Suppressor macrophage treated with lipopolysaccharide for 1 hour (primary cell): ENCODE measurements at regions not wholly inside any gene's neighbourhood (a gene's known extent, or its start where the extent isn't known, plus 50 kb on each side); places are given as distances from the start of the nearest gene placed in this dataset.
"Not testable (repeated sequence)": the region's sequence is repeated elsewhere in the genome, so short reads cannot be mapped to it uniquely, and the experiment has no call there.

Source experiments
- DNase-seq, 3 donors: peaks; one replicate each; pipeline ENCODE4 v3.0.0-alpha.2; 2020 to 2022

DNA sequence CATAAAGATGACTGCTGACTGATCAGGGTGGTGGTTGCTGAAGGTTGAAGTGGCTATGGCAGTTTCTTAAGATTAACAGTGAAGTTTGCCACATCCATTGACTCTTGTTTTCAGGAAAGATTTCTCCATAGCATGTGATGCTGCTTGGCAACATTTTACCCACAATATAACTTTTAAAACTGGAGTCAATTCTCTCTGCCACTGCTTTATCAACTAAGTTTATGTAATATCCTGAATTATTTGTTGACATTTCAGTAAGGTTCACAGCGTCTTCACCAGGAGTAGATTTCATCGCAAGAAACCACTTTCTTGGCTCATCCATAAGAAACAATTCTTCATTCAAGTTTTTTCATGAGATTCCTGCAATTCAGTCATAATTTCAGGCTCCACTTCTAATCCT lies 166.5 kb upstream of the SPRY1 start:
- DNase-seq, result no peak

DNA sequence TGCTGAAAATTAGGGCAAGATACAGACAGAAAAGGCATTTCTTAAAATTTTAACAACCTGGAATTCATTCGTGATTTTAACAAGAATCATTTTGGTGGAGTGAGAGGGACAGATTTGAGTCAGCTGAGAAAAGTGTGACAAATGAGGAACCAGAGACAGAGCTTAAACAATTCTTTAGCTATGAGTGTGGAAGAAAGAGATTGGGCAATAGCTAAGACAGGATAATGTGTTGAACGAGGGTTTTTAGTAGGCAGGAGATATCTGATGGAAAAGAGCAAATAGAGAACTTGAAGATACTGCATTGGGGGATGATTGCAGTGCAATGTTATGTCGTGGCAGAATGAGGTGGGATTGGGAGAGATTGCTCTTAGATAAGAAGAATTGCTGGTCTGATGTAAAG lies 164.2 kb upstream of the SPRY1 start:
- DNase-seq, result peak; percentile 40 to 77 (median 64)

DNA sequence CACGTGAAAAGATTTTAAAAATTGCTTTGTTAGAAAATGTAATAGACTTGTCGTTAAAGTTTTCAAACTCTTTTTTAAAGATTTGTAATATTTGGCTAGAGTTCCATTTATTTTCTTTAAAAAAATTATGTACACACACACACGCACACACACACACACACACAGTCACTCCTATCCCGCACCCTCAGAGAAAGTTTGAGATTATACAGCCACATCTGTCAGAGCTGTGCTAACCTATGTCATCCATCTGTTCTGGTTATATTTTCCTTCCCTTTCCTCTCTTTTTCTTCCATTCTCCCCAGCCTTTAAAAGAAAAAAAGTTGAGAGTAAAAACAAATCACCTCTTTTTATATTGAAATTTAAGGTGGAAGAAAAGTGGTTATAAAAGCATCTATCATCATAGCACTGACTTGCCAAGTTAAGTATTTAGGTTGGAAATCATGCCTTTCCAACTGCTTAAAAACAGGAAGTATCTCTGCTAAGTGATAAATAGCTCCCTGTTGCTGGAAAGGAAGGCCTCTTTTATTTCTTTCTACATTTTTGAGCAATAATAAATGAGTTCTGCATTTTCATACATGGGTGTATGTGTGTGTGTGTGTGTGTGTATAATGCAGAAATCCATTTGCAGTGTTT lies 163.3 kb upstream of the SPRY1 start:
- DNase-seq, result peak; percentile 39 to 63 (median 62)

DNA sequence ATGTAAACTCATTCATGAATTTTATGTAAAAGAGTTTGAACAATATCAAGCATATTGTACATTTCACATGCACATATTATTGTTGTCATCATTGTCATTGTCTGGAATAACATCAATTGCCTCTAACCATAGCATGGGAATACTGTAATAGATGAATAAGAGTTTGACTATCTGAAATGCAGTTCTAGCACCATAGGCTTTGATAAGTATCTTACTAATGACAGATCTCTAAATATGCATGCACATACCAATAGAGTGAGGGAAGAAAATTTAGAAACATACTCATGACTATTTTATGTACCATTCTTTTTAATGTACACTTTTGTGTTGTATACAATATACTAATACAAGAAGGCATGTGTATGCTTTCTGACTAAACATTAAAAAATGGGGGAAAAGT lies 161.6 kb upstream of the SPRY1 start:
- DNase-seq, result no peak

DNA sequence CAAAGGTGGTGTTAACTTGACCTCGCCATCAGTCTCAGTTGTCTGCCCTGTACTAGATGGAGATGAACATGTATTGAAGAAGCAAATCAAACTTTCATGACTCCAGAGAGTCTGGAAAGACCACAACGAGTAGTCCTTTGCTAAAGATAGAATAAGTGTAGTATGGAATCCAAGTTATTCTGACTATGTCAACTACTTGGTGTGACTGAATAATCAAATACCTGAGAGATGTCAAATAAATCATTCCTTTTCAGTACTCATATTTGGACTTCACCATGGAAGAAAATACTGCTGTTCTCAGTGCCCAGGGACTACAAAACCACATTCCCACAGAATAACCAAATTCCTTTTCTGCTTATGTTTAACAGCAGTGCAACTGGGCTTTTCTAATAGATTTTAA lies 161.2 kb upstream of the SPRY1 start:
- no peak for DNase-seq

DNA sequence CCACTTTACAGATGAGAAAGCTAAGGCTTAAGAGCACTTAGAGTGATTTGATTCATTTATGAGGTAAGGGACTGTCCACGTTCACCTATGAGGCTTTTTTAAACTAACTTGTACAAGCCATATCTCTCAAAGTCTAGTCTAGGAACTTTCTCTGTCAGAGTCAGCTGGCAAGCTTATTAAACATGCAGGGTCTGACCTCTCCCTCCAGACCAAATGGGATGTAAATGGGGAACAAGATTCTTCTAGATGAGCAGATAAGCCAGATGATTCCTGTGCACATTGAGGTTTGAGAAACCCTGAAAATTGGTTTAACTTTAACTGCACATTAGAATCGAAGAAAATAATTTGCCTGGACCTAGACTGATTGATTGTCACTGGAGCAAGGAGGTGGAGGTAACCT lies 160.0 kb upstream of the SPRY1 start:
- no peak for DNase-seq

DNA sequence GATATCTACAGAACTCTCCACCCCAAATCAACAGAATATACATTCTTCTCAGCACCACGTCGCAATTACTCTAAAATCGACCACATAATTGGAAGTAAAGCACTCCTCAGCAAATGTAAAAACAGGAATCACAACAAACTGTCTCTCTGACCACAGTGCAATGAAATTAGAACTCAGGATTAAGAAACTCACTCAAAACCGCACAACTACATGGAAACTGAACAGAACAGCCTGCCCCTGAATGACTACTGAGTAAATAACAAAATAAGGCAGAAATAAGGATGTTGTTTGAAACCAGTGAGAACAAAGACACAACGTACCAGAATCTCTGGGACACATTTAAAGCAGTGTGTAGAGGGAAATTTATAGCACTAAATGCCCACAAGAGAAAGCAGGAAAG lies 156.3 kb upstream of the SPRY1 start:
- peak in 1 of 3 donors; percentile 20 for DNase-seq

DNA sequence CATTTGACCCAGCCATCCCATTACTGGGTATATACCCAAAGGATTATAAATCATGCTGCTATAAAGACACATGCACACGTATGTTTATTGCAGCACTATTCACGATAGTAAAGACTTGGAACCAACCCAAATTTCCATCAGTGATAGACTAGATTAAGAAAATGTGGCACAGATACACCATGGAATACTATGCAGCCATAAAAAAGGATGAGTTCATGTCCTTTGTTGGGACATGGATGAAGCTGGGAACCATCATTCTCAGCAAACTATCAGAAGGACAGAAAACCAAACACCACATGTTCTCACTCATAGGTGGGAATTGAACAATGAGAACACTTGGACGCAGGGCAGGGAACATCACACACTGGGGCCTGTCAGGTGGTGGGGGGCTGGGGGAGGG lies 153.4 kb upstream of the SPRY1 start:
- DNase-seq, result not testable (repeated sequence)

DNA sequence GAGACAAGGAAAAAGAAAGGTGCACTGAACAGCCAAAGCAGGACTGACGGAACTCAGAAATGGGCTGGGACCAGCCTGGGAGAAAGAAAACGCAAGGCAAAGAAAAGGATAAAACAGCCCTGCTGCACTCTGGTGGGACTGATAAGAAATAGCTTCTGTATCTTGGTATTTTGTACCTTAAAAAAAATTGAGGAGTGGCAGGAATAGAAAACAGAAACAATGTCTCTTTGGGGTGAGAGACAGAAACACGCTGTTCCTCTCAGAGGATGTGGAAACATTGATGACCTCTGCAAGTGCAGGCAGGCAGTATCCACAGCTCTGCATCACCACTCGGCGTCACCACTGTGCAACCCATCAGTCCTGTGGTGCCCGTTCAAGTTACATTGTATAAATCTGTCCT lies 152.5 kb upstream of the SPRY1 start:
- peak in 2 of 3 donors; percentile 37 to 39 for DNase-seq

DNA sequence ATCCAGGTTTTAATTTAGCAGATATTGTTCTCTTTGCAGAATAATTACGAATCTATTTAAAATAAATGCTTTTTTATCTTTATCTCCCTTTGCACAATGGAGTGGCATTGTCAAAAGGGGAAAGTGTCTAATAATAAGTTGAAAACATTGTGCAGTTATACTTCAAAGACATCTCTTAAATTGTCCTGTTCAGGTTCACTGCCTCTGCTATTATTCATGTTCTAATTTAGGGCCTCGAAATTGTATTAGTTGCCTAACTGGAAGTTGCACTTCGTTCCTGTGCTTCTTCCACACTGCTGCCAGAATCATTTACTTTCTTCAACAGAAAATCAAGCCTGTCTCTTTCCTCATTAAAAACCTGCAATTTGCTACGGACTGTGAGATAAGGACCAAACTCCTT lies 150.5 kb upstream of the SPRY1 start:
- no peak for DNase-seq

DNA sequence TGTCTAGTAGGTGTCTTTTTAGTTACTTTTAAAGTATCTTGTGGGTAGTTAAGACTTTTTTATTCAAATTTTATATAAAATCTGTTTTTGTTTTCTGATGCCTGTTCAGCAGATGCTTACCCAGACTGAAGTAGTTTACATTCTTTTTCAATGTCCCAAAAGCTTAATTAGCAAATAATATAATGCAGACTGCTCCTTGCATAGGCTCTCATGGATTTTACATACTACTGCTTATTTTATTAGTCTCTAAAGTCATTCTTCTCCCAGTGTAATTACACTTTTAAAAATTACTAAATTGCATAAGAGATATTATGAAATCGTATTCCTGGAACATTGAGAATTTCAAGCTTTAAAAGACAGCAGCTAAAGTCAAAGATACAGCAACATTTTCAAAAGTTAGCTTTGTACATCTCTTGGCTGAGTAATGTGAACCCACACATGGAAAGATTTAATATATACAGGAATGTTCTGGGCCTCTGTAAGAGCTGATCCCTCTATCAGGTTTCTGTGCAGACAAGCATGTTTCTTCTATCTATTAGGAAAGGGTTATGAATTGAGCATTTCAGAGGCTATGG lies 148.4 kb upstream of the SPRY1 start:
- peak in 1 of 3 donors; percentile 24 for DNase-seq

DNA sequence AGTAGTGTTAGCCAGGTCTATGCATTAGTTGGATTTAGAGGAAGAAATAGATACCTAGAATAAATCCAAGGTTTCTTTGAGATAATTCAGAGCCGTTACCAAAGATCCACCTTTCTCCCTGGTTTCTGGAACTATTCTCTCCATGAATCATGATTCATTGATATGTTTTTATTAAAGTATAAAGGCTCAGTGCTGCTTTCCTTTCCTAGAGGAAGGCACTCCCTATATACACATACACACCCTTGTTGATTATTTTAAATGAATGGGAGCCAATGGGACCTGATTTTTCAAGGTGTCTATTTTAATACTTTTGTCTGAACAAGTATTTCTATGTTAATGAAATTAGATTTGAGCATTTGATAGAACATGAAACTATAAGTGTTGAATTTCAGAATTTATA lies 146.8 kb upstream of the SPRY1 start:
- no peak for DNase-seq

DNA sequence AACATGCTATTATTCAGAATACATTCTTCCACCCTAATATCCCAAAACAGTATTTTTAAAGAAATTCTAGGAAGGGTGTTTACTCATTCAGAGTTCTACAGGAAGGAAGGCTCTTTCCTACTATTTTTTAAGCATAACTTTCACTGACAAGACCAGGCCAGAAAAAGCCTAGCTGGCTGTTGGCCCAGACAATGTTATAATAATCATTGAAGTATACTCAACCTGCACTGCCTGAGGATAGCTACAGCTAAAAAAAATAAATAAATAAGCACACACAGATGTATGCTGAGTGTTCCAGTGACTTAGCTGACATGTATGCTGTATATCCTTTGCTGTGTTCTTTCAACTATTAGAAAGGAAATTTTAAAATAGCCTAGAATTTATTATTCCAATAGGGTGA lies 145.8 kb upstream of the SPRY1 start:
- DNase-seq, result no peak

DNA sequence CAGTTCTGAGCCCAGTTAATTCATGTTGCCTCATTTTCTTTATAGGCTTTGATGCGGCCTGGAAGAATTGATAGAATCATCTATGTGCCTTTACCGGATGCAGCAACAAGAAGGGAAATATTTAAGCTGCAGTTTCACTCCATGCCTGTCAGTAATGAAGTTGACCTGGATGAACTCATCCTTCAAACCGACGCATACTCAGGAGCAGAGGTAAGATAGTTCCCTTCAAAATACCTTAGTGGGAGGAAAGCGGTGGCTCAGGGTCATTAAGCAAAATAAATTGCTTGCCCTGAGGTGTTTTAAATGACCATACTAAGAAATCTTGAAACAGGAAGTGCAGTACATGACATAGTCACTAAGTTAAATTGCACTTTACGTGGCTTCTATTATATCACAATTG lies 140.6 kb upstream of the SPRY1 start:
- no peak for DNase-seq

DNA sequence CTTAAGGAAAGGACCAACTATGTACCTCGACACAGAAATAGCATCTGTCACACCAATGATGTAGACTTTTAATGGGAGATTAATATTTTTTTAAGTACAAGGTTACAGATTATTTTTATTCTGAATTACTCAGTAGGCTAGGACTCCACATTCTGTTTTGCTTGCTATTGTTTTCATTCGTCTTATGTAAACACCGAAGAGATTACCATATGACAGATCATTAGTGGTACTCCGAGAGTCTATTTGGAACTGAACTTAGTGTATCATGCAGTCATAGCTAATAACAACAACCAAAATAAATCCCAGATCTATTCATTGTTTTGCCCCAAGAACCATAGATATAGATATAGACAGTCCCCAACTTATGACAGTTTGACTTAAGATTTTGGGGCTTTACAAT lies 139.7 kb upstream of the SPRY1 start:
- DNase-seq, result no peak

DNA sequence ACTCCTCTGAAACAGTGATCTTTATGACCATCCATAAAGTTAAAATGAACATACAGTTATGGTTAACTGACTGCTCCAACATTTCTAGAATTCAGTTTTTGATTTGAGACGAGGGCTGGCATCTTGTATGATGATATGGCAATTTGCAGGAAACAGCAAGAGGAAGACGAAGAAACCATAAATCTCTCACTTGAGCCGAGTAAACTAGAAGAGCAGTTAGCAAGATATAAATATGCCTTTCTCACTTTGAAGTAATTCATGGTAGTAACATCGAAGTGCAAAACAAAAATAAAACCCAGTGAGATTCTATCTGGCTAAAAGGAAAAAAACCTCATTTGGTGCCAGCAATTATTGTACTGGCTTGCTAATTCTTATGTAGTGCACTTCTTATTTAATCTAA lies 139.0 kb upstream of the SPRY1 start:
- DNase-seq, result no peak

DNA sequence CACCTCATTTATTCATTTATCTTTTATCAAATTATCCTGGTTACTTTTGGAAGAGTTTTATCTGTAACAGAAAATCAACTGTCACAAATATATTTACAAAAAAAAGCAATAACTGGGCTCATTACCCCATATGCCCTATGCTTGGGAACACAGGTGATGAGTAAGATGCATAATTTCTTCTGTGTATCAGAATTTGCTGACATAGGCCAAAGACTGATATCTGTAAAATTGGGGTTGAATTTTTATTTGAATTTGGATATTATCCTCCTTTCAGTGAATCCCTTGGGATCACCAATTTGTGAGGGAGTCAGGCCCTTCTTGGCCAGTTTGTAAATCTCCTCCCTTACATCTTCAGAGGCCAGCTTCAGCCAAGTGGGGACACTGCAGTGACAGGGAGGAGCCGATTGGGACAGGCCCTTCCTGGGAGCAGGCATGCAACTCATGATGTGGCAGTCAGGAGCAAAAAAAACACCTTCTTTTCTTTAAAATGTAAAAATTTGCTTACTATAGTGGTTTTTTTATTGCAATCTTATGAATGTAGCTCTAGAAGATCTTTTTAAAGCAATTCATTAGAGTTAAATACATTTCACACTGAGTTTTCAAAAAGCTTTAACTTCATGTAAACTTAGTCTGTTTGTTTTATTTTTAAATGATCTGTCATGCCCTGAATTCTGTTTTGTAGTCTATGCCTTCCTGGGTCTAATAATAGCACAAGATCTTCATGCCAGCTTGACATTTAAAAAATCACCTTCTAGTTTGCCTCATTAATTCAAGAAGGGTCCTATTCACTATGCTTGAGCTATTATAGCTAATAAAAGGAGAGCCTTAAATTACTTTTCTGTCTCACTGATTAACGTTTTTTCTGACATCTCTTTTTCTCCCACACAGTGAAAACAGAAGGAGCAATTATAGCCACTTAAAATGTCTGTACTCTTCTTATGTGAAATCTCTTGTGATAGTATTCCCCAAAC lies 136.6 kb upstream of the SPRY1 start:
- peak in 1 of 3 donors; percentile 8 for DNase-seq

DNA sequence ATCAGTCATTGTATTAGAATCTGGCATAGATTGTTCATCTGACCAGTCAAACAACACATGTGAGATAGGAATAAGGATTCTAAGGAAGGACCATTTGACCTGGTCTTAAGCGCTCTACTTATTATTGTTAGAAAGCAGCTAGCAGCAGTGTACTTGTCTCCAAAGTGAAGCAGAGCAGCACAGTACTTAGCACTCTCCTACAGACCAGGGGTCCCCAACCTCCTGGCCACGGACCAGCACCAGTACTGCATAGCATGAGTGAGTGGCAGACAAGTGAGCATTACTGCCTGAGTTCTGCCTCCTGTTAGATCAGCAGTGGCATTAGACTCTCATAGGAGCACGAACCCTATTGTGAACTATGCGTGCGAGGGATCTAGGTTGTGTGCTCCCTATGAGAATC lies 135.9 kb upstream of the SPRY1 start:
- DNase-seq, result peak in 1 of 3 donors; percentile 1

DNA sequence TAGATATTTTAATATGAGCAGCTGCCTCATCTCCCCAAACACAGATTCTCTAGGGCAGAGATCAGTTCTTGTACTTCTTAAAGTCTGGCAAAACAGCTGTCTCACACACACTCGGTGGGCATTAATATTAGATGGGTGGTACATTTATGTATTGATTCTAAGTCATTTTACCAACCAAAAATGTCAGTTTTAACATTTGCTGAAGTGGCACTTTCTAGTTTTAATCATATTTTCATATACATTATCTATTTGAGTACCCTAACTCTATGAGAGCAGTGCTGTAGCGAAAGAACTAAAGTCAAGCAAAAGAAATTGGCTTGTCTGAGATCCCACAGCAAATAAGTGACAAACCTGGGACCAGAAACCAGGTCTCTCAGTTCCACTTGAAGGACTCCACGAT lies 134.5 kb upstream of the SPRY1 start:
- DNase-seq, result peak in 1 of 3 donors; percentile 11

DNA sequence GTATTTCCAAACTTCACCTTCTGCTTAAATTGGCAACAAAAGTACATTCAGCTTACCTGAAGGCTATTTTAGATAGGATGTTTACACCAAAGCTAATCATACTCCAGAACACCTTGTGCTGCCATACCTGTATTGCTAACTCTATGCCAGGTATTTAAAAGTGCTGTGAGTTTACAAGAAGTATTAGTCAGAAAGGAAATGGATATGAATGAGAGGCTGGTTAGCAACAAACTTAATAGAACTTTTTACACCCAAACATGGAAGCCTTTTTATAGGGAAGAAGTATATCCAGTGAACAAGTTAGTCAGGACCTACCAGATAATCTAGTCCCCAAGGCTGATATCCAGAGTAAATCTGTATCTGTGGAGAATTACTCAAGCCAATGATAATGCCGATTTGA lies 131.2 kb upstream of the SPRY1 start:
- peak in 1 of 3 donors; percentile 13 for DNase-seq

DNA sequence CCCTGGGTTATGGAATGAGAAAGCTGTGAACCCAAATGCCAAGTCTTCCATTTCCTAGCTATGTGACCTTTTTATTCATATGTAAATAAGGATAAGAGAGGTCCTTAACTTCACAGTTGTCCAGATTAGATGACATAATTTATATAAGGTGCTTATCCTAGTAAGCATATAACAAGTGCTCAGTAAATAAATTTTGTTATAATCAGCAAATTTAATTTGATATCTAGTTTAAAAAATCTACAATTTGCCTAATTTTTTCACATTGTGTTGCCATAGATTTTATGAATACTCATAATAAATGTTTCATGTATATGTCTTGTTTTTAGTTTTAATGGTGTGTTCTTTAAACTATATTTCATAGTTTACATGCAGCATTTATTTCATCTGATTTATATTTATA lies 130.4 kb upstream of the SPRY1 start:
- DNase-seq, result no peak

DNA sequence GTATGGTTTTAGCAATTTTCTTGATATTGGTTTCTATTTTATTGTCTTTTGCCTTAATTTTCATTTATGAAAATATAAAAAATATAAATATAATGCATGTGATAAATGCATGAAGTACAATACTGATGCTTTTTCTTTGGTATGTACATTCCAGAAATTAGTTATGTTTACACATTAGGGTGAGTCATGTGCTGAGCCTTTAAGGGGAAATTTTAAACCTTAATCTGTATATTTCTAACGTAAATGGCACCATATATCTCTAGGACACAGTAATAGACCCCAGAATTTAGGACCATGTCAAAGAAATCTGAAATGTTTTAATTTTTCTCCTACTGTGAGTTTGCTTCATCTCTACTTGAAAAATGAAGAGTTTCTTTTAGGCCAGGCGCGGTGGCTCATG lies 117.8 kb upstream of the SPRY1 start:
- DNase-seq, result no peak

DNA sequence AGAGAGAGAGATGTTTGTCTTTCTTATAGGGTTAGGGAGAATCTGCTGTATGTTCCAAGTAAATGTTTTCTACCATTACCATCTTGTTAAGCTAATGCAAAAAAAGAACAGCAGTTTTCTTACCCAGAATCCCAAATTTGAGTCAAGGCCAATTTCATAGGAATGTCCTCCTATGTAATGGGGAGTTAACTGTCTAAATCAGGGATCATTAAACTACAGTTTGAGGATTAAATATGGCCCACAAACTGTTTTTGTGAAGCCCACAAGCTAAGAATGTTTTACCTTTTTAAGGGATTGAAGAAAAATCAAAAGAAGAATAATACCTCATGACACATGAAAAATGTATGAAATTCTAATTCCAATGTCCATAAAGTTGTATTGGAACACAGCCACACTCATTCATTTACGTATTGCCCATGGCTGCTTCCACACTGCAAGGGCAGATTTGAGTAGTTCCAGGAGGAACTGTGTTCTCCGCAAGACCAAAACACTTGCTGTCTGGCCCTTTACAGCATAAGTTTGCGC lies 113.2 kb upstream of the SPRY1 start:
- DNase-seq, result no peak

DNA sequence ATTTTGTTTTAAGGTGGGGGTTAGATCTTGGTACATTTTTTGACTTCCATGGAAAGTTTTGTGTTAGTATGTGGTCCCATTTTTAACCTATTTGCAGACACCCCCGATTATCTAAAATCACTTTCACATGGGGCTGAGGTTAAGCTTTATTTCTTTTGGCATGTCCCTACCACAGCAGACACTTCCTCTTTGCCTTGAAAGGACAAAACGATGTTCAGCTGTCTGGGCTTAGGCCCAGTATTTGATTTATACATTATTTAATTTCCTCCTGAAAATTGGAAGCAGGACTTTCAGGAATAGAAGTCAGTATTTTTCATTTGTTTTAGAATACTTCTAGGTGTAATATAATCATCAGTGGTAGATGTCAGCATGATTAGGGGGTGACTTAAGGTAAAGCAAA lies 112.4 kb upstream of the SPRY1 start:
- DNase-seq, result no peak
